GM12864 (cell line): ENCODE measurements at regions not wholly inside any gene's neighbourhood (a gene's known extent, or its start where the extent isn't known, plus 50 kb on each side); places are given as distances from the start of the nearest gene placed in this dataset.

Source experiments
- DNase-seq: peaks from one replicate; pipeline ENCODE4 v3.0.0-alpha.2; 2011; ENCODE audit warnings: low read depth
- H3K4me3 ChIP-seq: 2 replicates; pipeline ENCODE4 v1.5.1; 2011; ENCODE audit warnings: mild to moderate bottlenecking, low read depth, low read length, control low read depth
- CTCF ChIP-seq: IDR thresholded peaks from 2 replicates; pipeline ENCODE4 v1.5.1; 2011; ENCODE audit warnings: low read depth, mild to moderate bottlenecking, moderate library complexity, low read length, control low read depth, inconsistent platforms; ENCODE audit errors: missing control alignments

DNA sequence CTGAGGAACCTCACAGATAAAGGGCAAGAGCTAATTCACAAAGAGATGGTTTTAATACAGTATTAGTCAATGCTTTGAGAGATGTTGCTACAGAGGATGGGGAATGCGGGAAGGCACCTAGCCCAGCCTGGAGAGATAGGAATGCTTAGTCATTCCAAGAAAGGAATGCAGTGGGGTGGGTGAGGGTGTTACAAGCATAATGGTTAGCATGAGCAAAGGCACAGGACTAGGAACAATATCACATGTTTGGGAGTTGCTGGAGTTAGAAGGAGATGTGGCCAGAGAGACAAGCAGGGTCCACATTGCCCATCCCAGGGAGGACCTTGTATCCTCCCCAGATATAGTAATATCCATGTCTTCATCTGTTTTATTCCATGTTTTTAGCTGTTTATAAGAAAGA lies 107.0 kb upstream of the OGFRL1 start:
- no peak overlapping the region for H3K4me3 ChIP-seq
- no peak for TF ChIP-seq CTCF
- DNase-seq: no peak

DNA sequence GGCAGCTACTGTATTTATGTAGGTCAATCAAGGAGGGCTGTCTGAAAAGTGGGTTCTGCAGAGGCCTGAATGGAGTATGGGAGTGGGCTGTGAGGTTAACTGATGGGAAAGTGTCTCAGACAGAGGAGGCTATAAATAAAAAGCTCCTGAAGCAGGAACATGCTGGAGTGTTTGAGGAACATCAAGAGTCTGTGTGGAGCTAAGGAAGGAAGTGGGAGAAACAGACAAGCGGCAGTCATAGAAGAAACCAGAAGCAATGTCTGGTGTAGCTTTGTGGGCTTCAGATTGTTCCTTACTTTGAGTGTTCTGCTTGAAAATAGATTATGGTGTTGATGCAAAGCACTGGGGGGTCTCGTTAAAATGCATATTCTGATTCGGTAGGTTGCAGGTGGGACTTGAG lies 101.5 kb upstream of the OGFRL1 start:
- no peak for DNase-seq
- TF ChIP-seq CTCF: no peak
- no peak overlapping the region for H3K4me3 ChIP-seq

GRCh38 chr6:71190809-71191208 lies 97.8 kb upstream of the OGFRL1 start:
- no peak overlapping the region for H3K4me3 ChIP-seq
- TF ChIP-seq CTCF: peak; percentile 15
- no peak for DNase-seq

GRCh38 chr6:71194724-71195123 lies 93.9 kb upstream of the OGFRL1 start:
- TF ChIP-seq CTCF: no peak
- H3K4me3 ChIP-seq: no peak overlapping the region
- DNase-seq: no peak

DNA sequence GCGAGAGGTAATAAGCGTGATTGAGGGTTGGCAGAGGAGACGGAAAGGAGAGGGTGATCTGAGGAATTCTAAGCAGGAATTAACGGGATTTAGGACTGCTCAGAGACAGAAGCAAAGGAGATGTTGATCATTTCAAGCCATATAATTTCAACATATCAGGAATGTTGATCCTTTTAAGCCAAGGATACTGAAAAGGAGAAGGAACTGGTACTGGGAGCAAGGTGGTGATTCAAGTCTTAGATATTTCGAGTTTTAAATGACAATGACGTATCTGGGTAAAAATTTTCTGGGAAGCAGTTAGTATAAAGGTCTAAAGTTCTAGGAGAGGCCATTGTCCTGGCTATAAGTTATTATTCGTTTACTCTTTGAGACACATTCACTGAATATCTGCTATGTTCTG lies 91.3 kb upstream of the OGFRL1 start:
- no peak for DNase-seq
- TF ChIP-seq CTCF: no peak
- no peak overlapping the region for H3K4me3 ChIP-seq

DNA sequence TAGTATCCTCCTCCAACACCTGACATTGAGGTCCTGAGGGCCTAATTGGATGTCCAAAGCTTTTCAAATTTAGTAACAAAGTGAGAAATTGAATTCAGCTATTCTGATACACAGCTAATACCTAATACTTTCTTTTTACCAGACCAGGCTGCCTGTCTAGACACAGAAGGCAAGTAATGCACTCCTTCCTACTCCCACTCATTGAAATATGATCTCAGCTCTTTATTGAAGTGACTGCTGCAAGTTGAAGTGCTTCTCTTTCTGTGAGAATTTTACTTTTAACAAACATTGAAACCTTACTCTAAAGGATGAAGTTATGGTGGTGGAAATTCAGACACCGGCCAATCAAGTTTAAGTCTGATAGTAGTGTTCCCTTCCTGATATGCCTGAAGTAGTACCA lies 90.8 kb upstream of the OGFRL1 start:
- no peak for DNase-seq
- H3K4me3 ChIP-seq: no peak overlapping the region
- no peak for TF ChIP-seq CTCF

DNA sequence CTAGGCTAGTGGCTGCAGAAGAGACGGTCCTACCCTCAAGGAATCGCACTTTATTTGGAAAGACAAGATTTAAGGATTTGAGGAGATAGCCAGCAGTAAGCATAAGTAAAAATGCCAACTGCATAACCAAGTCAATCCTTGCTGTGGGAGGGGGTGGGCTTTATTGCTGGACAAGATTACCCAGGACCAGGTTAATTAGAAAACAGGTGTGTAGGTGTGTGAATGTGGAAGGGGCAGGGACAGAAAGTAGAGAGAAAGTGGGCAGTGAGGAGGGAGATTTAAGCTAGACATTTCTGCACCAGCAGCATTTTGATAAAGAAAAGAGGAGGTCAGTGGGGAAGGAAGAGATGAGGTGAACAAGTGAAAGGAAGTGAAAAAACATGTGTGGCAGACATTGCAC lies 89.7 kb upstream of the OGFRL1 start:
- DNase-seq: no peak
- H3K4me3 ChIP-seq: no peak overlapping the region
- no peak for TF ChIP-seq CTCF
